ENCODE measurements at regions not wholly inside any gene's neighbourhood (a gene's known extent, or its start where the extent isn't known, plus 50 kb on each side); places are given as distances from the start of the nearest gene placed in this dataset.

DNA sequence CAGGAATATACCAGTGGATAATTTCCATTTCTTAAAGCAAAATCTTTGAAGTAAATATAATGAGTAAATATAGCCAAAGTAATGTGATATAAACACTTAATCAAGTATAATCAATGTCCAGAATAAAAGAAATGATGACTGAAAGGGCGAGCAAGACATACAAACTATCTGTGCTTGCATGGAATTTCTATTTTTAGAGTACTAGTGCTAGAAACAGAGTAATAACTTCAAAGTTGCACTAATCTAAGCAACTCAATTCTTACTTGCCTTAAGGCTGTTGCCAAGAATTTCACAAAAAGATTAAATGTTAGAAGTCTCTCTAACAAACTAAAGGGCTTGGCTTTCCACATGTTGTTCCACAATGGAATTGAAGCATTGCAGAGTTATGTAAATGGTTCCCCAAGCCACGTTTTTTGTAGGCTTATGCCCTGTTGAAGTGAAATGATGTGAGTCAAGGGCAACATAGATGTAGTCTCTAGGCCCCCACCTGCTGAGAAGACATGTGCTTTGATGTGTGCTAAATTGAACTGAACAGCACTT lies 175.0 kb upstream of the LMNTD1 start:
- TF ChIP-seq, protein P1, sequence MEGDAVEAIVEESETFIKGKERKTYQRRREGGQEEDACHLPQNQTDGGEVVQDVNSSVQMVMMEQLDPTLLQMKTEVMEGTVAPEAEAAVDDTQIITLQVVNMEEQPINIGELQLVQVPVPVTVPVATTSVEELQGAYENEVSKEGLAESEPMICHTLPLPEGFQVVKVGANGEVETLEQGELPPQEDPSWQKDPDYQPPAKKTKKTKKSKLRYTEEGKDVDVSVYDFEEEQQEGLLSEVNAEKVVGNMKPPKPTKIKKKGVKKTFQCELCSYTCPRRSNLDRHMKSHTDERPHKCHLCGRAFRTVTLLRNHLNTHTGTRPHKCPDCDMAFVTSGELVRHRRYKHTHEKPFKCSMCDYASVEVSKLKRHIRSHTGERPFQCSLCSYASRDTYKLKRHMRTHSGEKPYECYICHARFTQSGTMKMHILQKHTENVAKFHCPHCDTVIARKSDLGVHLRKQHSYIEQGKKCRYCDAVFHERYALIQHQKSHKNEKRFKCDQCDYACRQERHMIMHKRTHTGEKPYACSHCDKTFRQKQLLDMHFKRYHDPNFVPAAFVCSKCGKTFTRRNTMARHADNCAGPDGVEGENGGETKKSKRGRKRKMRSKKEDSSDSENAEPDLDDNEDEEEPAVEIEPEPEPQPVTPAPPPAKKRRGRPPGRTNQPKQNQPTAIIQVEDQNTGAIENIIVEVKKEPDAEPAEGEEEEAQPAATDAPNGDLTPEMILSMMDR (conservative IDR thresholded peaks at IDR 0.05; ENCODE audit: low read depth, low read length), result no peak
- TF ChIP-seq EZH2 (IDR thresholded peaks at IDR 0.05; ENCODE audit: low read length, unreplicated experiment) (no peak), EZH2phosphoT487 (IDR thresholded peaks at IDR 0.05; ENCODE audit: borderline replicate concordance, low read length) (no peak)
